Fibroblast of lung (primary cell): ENCODE measurements at regions not wholly inside any gene's neighbourhood (a gene's known extent, or its start where the extent isn't known, plus 50 kb on each side); places are given as distances from the start of the nearest gene placed in this dataset.

ENCODE experiments used
- DNase-seq, 2 donors: peaks; one replicate each; pipeline versions ENCODE4 v3.0.0 to v3.0.0-alpha.2; 2010; ENCODE audit warnings: low read depth in 2 of 2
- H2AFZ ChIP-seq: 2 replicates; pipeline ENCODE4 v1.5.1; 2012; ENCODE audit warnings: low read length, control low read depth, inconsistent platforms
- H3K27ac ChIP-seq: 2 replicates; pipeline ENCODE4 v1.5.1; 2011; ENCODE audit warnings: low read length, control low read depth; ENCODE audit not compliant: insufficient read depth
- H3K27me3 ChIP-seq: 2 replicates; pipeline ENCODE4 v1.5.1; 2011; ENCODE audit warnings: mild to moderate bottlenecking, low read length; ENCODE audit not compliant: control insufficient read depth, insufficient read depth
- H3K36me3 ChIP-seq: 2 replicates; pipeline ENCODE4 v1.5.1; 2011; ENCODE audit warnings: low read length; ENCODE audit not compliant: control insufficient read depth, insufficient read depth
- H3K4me1 ChIP-seq: 2 replicates; pipeline ENCODE4 v1.5.1; 2011; ENCODE audit warnings: low read length; ENCODE audit not compliant: control insufficient read depth, insufficient read depth; ENCODE audit errors: extremely low read depth
- H3K4me2 ChIP-seq: 2 replicates; pipeline ENCODE4 v1.5.1; 2011; ENCODE audit warnings: low read length, control low read depth; ENCODE audit not compliant: insufficient read depth; ENCODE audit errors: extremely low read depth
- H3K4me3 ChIP-seq, 4 experiments: fragments of 200-600 bp in 1 of 4; sonication (generic) in 1 of 4; replicated peaks in 1 of 4; 2 replicates each; pipeline ENCODE4 v1.5.1; 2011 to 2016; ENCODE audit warnings: low read length in 4 of 4, low read depth in 3 of 4, mild to moderate bottlenecking in 3 of 4, control low read depth in 2 of 4, inconsistent platforms in 1 of 4, mixed read lengths in 1 of 4; ENCODE audit not compliant: insufficient read depth in 1 of 4; ENCODE audit errors: control extremely low read depth in 1 of 4
- H3K79me2 ChIP-seq: 2 replicates; pipeline ENCODE4 v1.5.1; 2012; ENCODE audit warnings: mild to moderate bottlenecking, low read length, inconsistent platforms; ENCODE audit not compliant: control insufficient read depth, insufficient read depth
- H3K9ac ChIP-seq: 2 replicates; pipeline ENCODE4 v1.5.1; 2011; ENCODE audit warnings: mild to moderate bottlenecking, low read length, control low read depth; ENCODE audit not compliant: insufficient read depth
- H3K9me3 ChIP-seq: 2 replicates; pipeline ENCODE4 v1.5.1; 2012; ENCODE audit warnings: low read depth, low read length; ENCODE audit not compliant: control insufficient read depth, insufficient read depth
- H4K20me1 ChIP-seq: 2 replicates; pipeline ENCODE4 v1.5.1; 2011; ENCODE audit warnings: low read length; ENCODE audit not compliant: control insufficient read depth, insufficient read depth; ENCODE audit errors: extremely low read depth
- CTCF ChIP-seq, 2 donors: IDR thresholded peaks in 1 of 2; conservative IDR thresholded peaks in 1 of 2; 1 replicate in 1 of 2; 2 replicates in 1 of 2; pipeline ENCODE4 v1.5.1; 2011 to 2012; ENCODE audit warnings: low read length in 2 of 2, control low read depth in 1 of 2, inconsistent platforms in 1 of 2, low read depth in 1 of 2, mild to moderate bottlenecking in 1 of 2
- EZH2 ChIP-seq: IDR thresholded peaks from 2 replicates; pipeline ENCODE4 v1.5.1; 2012; ENCODE audit warnings: low read length, control low read depth, mild to moderate bottlenecking; ENCODE audit errors: missing control alignments

- H3K9me3 ChIP-seq, result no peaks in the 10 kb centered on the region
- no peak overlapping the region for H2AFZ ChIP-seq
- TF ChIP-seq CTCF (conservative IDR thresholded peaks at IDR 0.05 in 1 of 2, IDR thresholded peaks at IDR 0.05 in 1 of 2; ENCODE audit: low read depth in 1 of 2, low read length in 2 of 2), result no peak
- no peak for TF ChIP-seq EZH2
- no peak overlapping the region for H3K4me3 ChIP-seq
- no peak overlapping the region for H3K27ac ChIP-seq
- H3K9ac ChIP-seq, result no peak overlapping the region
- no peaks in the 10 kb centered on the region for H3K36me3 ChIP-seq
- no peaks in the 10 kb centered on the region for H4K20me1 ChIP-seq
- no peaks in the 10 kb centered on the region for H3K79me2 ChIP-seq
- no peaks in the 10 kb centered on the region for H3K27me3 ChIP-seq
- DNase-seq, result peak in 1 of 2 donors; percentile 11
- no peaks in the 10 kb centered on the region for H3K4me1 ChIP-seq
- H3K4me2 ChIP-seq, result no peak overlapping the region
These were observed 746.3 kb downstream of the ZPLD1 start for GRCh38 chr3:103181160-103181559.

- no peak for TF ChIP-seq EZH2
- TF ChIP-seq CTCF (conservative IDR thresholded peaks at IDR 0.05 in 1 of 2, IDR thresholded peaks at IDR 0.05 in 1 of 2; ENCODE audit: low read depth in 1 of 2, low read length in 2 of 2), result no peak
- H3K36me3 ChIP-seq, result no peaks in the 10 kb centered on the region
- no peaks in the 10 kb centered on the region for H3K4me1 ChIP-seq
- no peaks in the 10 kb centered on the region for H3K79me2 ChIP-seq
- no peaks in the 10 kb centered on the region for H3K27me3 ChIP-seq
- H2AFZ ChIP-seq, result no peak overlapping the region
- H3K4me2 ChIP-seq, result no peak overlapping the region
- H4K20me1 ChIP-seq, result no peaks in the 10 kb centered on the region
- H3K27ac ChIP-seq, result no peak overlapping the region
- DNase-seq, result peak in 1 of 2 donors; percentile 6
- H3K9ac ChIP-seq, result no peak overlapping the region
- H3K9me3 ChIP-seq, result no peaks in the 10 kb centered on the region
- no peak overlapping the region for H3K4me3 ChIP-seq
These were observed 750.0 kb downstream of the ZPLD1 start for GRCh38 chr3:103184772-103185171.

- Histone ChIP-seq H2AFZ (no peak overlapping the region), H4K20me1 (no peaks in the 10 kb centered on the region), H3K27ac (no peak overlapping the region), H3K36me3 (no peaks in the 10 kb centered on the region), H3K4me3 (no peak overlapping the region), H3K79me2 (no peaks in the 10 kb centered on the region), H3K27me3 (no peaks in the 10 kb centered on the region), H3K4me1 (no peaks in the 10 kb centered on the region), H3K9me3 (no peaks in the 10 kb centered on the region), H3K9ac (no peak overlapping the region), H3K4me2 (no peak overlapping the region)
- TF ChIP-seq EZH2 (no peak), CTCF (conservative IDR thresholded peaks at IDR 0.05 in 1 of 2, IDR thresholded peaks at IDR 0.05 in 1 of 2; ENCODE audit: low read depth in 1 of 2, low read length in 2 of 2) (no peak)
- DNase-seq, result no peak
These were observed 755.1 kb downstream of the ZPLD1 start for GRCh38 chr3:103189941-103190340.
